Mesendoderm (in vitro differentiated cells): ENCODE measurements at regions not wholly inside any gene's neighbourhood (a gene's known extent, or its start where the extent isn't known, plus 50 kb on each side); places are given as distances from the start of the nearest gene placed in this dataset. TPM values are rescaled to one million over a fixed set of nuclear protein-coding genes. Genes with fewer than 3 reads are reported as not detected.

ENCODE experiments used
- DNase-seq: peaks from one replicate; pipeline ENCODE4 v3.0.0; 2013
- H2AK5ac ChIP-seq: 2 replicates; pipeline ENCODE4 v1.6.1; 2013; ENCODE audit warnings: low read length, inconsistent platforms
- H2BK120ac ChIP-seq: 2 replicates; pipeline ENCODE4 v1.6.1; 2013; ENCODE audit warnings: low read depth, mild to moderate bottlenecking, low read length, moderate library complexity, mixed read lengths
- H2BK15ac ChIP-seq: replicated peaks from 2 replicates; pipeline ENCODE4 v1.6.1; 2013; ENCODE audit warnings: low read depth, mild to moderate bottlenecking, moderate library complexity
- H2BK5ac ChIP-seq: 2 replicates; pipeline ENCODE4 v1.6.1; 2013; ENCODE audit warnings: low read length, inconsistent platforms
- H3K18ac ChIP-seq: 2 replicates; pipeline ENCODE4 v1.6.1; 2013; ENCODE audit warnings: mild to moderate bottlenecking, low read length, mixed read lengths
- H3K23ac ChIP-seq: one replicate; pipeline ENCODE4 v1.6.1; 2013; ENCODE audit warnings: low read length
- H3K27ac ChIP-seq: 2 replicates; pipeline ENCODE4 v1.5.1; 2013; ENCODE audit warnings: low read depth, mild to moderate bottlenecking, inconsistent platforms, low read length, moderate library complexity
- H3K27me3 ChIP-seq: 2 replicates; pipeline ENCODE4 v1.6.1; 2013; ENCODE audit warnings: low read length, control low read depth, mild to moderate bottlenecking, inconsistent platforms; ENCODE audit not compliant: insufficient read depth, poor library complexity
- H3K36me3 ChIP-seq: 2 replicates; pipeline ENCODE4 v1.6.1; 2013; ENCODE audit warnings: low read length, inconsistent platforms; ENCODE audit not compliant: control insufficient read depth, insufficient read depth
- H3K4ac ChIP-seq: one replicate; pipeline ENCODE4 v1.6.1; 2013; ENCODE audit warnings: low read depth, mild to moderate bottlenecking, low read length, moderate library complexity
- H3K4me1 ChIP-seq: 2 replicates; pipeline ENCODE4 v1.6.1; 2013; ENCODE audit warnings: low read depth, low read length, inconsistent platforms; ENCODE audit not compliant: control insufficient read depth
- H3K4me2 ChIP-seq: 2 replicates; pipeline ENCODE4 v1.6.1; 2013; ENCODE audit warnings: low read length
- H3K4me3 ChIP-seq: 2 replicates; pipeline ENCODE4 v1.5.1; 2013; ENCODE audit warnings: mild to moderate bottlenecking, low read length
- H3K56ac ChIP-seq: one replicate; pipeline ENCODE4 v1.6.1; 2013; ENCODE audit warnings: low read length
- H3K79me1 ChIP-seq: 2 replicates; pipeline ENCODE4 v1.6.1; 2013; ENCODE audit warnings: low read length, inconsistent platforms
- H3K79me2 ChIP-seq: 2 replicates; pipeline ENCODE4 v1.6.1; 2013; ENCODE audit warnings: mild to moderate bottlenecking, low read length; ENCODE audit not compliant: control insufficient read depth, insufficient read depth
- H3K9ac ChIP-seq: 2 replicates; pipeline ENCODE4 v1.6.1; 2013; ENCODE audit warnings: low read length, inconsistent platforms
- H4K5ac ChIP-seq: one replicate; pipeline ENCODE4 v1.6.1; 2013; ENCODE audit warnings: low read length
- H4K8ac ChIP-seq: one replicate; pipeline ENCODE4 v1.6.1; 2013; ENCODE audit warnings: low read depth, mild to moderate bottlenecking, control low read depth, low read length, moderate library complexity
- WGBS: extraction: QIAGEN DNeasy Blood & Tissue Kit; methylation state at CpG from one replicate; pipeline ENCODE4 v1.1.7; 2013; ENCODE audit warnings: low lambda C conversion rate, missing lambda C conversion rate; ENCODE audit not compliant: insufficient coverage; ENCODE audit errors: extremely low coverage; 5-methylcytosine and 5-hydroxymethylcytosine counted together
- small RNA-seq: library from polyadenylated mRNA; stranded (forward); fragments of <200 nt; extraction: miRNeasy Mini kit (QIAGEN cat#:217004); gene quantifications from one replicate; pipeline ENCODE3, GENCODE V24; 2013; ENCODE audit not compliant: insufficient read depth

GRCh38 chr20:54707801-54708200, 232.4 kb downstream of the DOK5 start:
- no peaks in the 10 kb centered on the region for H3K79me1 ChIP-seq

GRCh38 chr20:54706581-54706980, 231.2 kb downstream of the DOK5 start:
- no peak overlapping the region for H3K18ac ChIP-seq
- no peaks in the 10 kb centered on the region for H3K79me2 ChIP-seq
- H3K4me3 ChIP-seq = no peak overlapping the region
- no peak overlapping the region for H3K27ac ChIP-seq
- H3K4me1 ChIP-seq = no peaks in the 10 kb centered on the region
- no peak overlapping the region for H2AK5ac ChIP-seq
- no peak overlapping the region for H3K9ac ChIP-seq
- H3K27me3 ChIP-seq = no peaks in the 10 kb centered on the region
- DNase-seq = no peak
- no peak overlapping the region for H3K56ac ChIP-seq
- WGBS = no CpG with 5 or more reads among the region's 4 CpGs
- no peak overlapping the region for H2BK120ac ChIP-seq
- H3K4ac ChIP-seq = no peak overlapping the region
- no peak overlapping the region for H3K4me2 ChIP-seq
- H2BK15ac ChIP-seq = no peak overlapping the region
- no peak overlapping the region for H2BK5ac ChIP-seq
- H3K36me3 ChIP-seq = no peaks in the 10 kb centered on the region
- H3K79me1 ChIP-seq = no peaks in the 10 kb centered on the region
- H3K23ac ChIP-seq = no peak overlapping the region
- H4K5ac ChIP-seq = no peak overlapping the region
- H4K8ac ChIP-seq = no peak overlapping the region

More at GRCh38 chr20:54707801-54708200, 232.4 kb downstream of the DOK5 start:
- H2BK5ac ChIP-seq = no peak overlapping the region
- no peak overlapping the region for H2AK5ac ChIP-seq
- H3K4ac ChIP-seq = no peak overlapping the region
- no peaks in the 10 kb centered on the region for H3K79me2 ChIP-seq
- no peak for DNase-seq
- H4K8ac ChIP-seq = no peak overlapping the region
- H2BK120ac ChIP-seq = no peak overlapping the region
- no peak overlapping the region for H2BK15ac ChIP-seq
- H3K23ac ChIP-seq = no peak overlapping the region
- H3K27me3 ChIP-seq = no peaks in the 10 kb centered on the region
- WGBS = no CpG with 5 or more reads among the region's 1 CpG
- no peak overlapping the region for H3K56ac ChIP-seq
- no peak overlapping the region for H3K27ac ChIP-seq
- no peak overlapping the region for H3K4me3 ChIP-seq
- no peak overlapping the region for H3K18ac ChIP-seq
- H3K4me1 ChIP-seq = no peaks in the 10 kb centered on the region
- no peak overlapping the region for H3K4me2 ChIP-seq
- H4K5ac ChIP-seq = no peak overlapping the region
- H3K9ac ChIP-seq = no peak overlapping the region
- no peaks in the 10 kb centered on the region for H3K36me3 ChIP-seq

- Histone ChIP-seq H3K79me1 (no peaks in the 10 kb centered on the region), H3K36me3 (no peaks in the 10 kb centered on the region), H3K4ac (no peak overlapping the region), H2BK120ac (no peak overlapping the region), H3K27ac (no peak overlapping the region), H2BK15ac (no peak overlapping the region), H2AK5ac (no peak overlapping the region), H3K27me3 (no peaks in the 10 kb centered on the region), H3K4me1 (no peaks in the 10 kb centered on the region), H3K18ac (no peak overlapping the region), H3K23ac (no peak overlapping the region), H4K8ac (no peak overlapping the region), H3K4me3 (no peak overlapping the region), H3K4me2 (no peak overlapping the region), H3K56ac (no peak overlapping the region), H3K79me2 (no peaks in the 10 kb centered on the region), H4K5ac (no peak overlapping the region), H2BK5ac (no peak overlapping the region), H3K9ac (no peak overlapping the region)
- DNase-seq = no peak
- WGBS = no CpG with 5 or more reads among the region's 6 CpGs
Measured at GRCh38 chr20:54704032-54704635, 228.7 kb downstream of the DOK5 start.

Small RNAs in the stretch of these regions (small RNA-seq; reads per million reads assigned to genes)
- not detected for gene RNU4ATAC7P
